Dermis blood vessel endothelial cell (primary cell): ENCODE measurements at regions not wholly inside any gene's neighbourhood (a gene's known extent, or its start where the extent isn't known, plus 50 kb on each side); places are given as distances from the start of the nearest gene placed in this dataset.
"Not testable (repeated sequence)": the region's sequence is repeated elsewhere in the genome, so short reads cannot be mapped to it uniquely, and the experiment has no call there.

Source experiments
- DNase-seq: peaks from one replicate; pipeline ENCODE4 v3.0.0; 2010

GRCh38 chr4:111930659-111931058, 214.6 kb upstream of the FAM241A start:
- DNase-seq, result no peak

GRCh38 chr4:111933703-111934102, 211.6 kb upstream of the FAM241A start:
- DNase-seq, result no peak

GRCh38 chr4:111934314-111934713, 210.9 kb upstream of the FAM241A start:
- no peak for DNase-seq

DNA sequence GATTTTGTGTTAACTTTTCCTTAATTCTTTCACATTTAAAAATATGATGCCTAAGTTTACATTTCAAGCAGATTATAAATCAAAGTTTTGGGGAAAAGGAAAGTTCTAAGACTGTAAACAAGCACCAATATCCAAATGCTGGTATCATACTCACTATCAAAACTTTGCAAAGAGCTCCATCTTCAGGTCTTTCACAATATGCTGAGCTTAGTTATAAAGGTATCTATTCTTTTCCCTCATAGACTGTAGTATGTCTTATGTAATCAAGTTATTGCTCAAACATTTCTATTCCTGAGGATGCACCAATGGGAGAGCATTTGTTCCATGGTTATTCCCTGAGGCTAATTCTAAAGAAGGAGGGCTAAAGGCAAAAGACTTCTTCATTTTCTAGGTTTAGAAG, 207.9 kb upstream of the FAM241A start:
- DNase-seq, result peak; percentile 30

GRCh38 chr4:111941957-111942356, 203.3 kb upstream of the FAM241A start:
- no peak for DNase-seq

GRCh38 chr4:111943796-111944203, 201.5 kb upstream of the FAM241A start:
- peak; percentile 52 for DNase-seq

- DNase-seq, result no peak
Measured at GRCh38 chr4:111945014-111945413, 200.2 kb upstream of the FAM241A start.

DNA sequence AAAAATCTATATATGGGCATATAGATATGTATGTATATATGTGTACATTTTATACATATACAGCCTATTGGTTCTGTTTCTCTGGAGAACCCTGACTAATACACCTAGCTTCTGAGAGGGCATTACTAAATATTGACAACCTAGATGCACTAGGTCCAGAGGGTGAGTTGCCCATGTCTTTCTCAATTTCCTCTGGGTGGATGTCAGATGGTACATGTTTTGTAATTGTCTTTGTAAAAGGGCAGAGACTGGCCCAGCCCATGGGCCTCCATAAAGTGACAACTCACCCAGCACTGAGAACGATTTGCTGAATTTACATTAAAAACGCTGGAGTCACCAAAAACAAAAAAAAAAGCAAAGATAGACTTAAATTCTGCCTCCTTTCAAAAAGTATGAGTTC, 198.5 kb upstream of the FAM241A start:
- no peak for DNase-seq

DNA sequence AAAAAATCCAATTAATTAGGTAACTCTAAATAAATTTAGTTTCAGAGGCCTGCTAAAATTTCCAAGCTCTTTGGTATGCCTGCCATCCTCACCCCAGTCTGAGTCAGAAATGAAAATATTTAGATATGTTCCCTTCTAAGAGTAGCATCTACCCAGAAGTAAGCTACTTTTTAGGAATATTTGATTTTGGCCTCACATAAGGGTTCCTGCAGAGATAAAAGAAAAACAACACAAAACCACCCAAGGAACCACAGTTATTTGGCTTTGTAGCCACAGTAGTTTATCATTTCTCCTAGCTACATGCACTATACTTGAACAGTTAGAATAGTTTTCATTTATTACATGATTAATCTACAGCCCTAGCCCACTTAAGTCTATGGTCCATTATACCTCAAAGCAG, 192.6 kb upstream of the FAM241A start:
- no peak for DNase-seq

DNA sequence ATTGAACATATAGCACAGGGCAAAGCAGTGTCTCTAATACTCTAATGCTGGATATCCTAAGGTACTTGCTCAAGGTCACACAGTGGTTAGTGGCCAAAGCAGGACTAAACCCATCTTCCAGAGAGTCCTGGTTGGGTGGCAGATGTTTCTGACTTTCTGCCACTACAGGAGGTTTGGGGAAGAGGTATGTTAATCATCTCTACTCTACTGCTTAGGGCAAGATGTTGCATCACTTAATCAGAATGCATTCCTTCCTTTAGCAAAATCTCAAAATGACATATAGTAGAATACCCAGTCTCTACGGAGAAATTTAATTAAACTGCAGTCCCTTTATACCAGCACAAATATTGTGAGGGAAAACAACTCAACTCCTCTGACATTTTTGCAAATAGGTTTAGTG, 190.7 kb upstream of the FAM241A start:
- no peak for DNase-seq

- no peak for DNase-seq
Measured at GRCh38 chr4:111955001-111955400, 190.3 kb upstream of the FAM241A start.

DNA sequence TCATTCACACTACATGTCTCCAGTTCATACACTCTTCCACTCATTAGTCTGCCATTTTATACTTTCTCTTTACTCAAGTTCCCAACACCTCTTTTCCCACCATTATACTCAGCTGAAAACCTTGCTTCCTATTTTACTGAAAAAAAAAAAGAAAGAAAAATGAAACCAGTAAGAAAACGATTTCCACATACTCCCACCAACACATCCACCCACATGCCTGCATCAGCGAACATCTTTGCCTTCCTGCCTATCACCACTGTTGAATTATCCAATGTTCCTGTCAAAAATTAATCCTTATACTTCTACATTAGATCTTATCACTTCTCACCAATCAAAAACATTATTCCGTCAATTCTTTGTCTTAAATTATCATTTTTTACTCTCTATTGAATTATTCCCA, 188.1 kb upstream of the FAM241A start:
- no peak for DNase-seq

DNA sequence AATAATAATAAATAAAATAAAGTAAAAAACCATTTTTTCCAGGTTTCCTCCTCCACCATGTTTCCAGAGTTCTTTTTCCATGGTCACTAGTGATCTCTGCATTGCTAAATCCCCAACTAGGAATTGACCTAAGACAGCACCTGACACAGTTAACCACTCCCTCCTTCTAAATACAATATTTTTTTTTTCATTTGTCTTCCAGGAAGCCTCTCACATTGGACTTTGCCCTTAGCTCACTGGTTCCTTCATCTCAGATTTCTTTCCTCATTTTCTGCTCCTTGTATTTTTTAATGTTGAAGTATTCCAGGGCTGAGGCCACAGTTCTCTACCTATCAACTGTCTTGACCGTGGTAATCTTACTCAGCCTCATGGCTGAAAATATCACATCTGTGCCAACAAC, 187.3 kb upstream of the FAM241A start:
- DNase-seq, result no peak

- DNase-seq, result peak; percentile 23
Measured at GRCh38 chr4:111959222-111959621, 186.0 kb upstream of the FAM241A start.

- DNase-seq, result peak; percentile 49
Measured at GRCh38 chr4:111960241-111960667, 185.0 kb upstream of the FAM241A start.

DNA sequence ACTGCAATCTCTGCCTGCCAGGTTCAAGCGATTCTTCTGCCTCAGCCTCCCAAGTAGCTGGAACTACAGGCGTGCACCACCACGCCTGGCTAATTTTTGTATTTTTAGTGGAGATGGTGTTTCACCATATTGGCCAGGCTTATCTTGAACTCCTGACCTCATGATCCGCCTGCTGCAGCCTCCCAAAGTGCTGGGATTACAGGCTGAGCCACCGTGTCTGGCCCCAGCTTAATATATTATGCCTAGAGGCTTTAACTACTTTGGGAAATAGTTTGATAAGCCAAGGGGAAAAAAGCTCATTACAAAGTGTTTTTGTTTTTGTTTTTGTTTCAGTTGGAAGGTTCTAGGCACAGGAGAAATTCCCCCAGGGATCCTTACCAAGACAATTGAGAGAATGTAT, 184.2 kb upstream of the FAM241A start:
- not testable (repeated sequence) for DNase-seq

- DNase-seq, result no peak
Measured at GRCh38 chr4:111961809-111962208, 183.4 kb upstream of the FAM241A start.

- DNase-seq, result no peak
Measured at GRCh38 chr4:111963158-111963700, 182.0 kb upstream of the FAM241A start.

DNA sequence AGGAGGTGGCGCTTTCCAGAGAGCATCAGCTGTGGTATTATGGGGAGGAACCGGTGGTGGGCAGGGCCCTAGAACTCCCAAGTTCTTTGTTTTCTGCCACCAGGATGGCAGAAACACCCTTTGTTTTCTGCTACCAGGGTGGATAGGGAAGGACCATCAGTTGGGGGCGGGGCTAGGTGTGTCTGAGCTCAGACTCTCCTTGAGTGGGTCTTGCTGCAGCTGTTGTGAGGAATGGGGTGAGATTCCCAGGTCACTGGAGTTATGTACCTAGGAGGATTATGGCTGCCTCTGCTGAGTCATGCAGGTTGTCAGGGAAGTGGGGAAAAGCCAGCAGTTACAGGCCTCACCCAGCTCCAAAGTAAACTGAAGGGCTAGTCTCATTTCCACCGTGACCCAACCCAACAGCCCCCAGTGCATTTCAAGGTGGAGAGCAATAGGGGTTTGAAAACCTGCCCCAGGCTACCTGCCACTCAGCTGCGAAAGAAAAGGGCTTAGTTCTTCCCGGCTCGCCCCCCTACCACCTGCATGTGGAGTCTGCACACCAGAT, 167.8 kb upstream of the FAM241A start:
- DNase-seq, result no peak

GRCh38 chr4:111979921-111980320, 165.3 kb upstream of the FAM241A start:
- DNase-seq, result no peak

DNA sequence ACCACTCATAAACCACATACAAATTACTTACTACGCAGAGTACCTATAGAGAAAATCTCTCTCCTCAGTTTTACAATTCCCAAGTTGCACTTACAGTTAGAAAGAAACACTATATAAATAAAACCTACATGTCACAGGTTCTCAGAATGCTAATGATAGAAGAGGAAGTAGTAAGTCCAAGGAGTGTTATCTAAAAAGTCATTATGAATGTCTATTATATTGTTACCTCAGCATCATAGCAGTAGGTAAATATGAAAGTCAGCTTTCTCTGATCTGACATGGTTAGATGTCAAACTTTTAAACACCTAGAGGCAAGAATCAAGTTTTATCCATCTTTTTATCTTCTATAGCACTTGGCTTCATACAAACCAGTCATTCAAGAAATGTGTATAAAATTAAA, 163.2 kb upstream of the FAM241A start:
- no peak for DNase-seq

GRCh38 chr4:111984169-111984819, 161.0 kb upstream of the FAM241A start:
- no peak for DNase-seq

GRCh38 chr4:111985426-111985825, 159.8 kb upstream of the FAM241A start:
- no peak for DNase-seq

DNA sequence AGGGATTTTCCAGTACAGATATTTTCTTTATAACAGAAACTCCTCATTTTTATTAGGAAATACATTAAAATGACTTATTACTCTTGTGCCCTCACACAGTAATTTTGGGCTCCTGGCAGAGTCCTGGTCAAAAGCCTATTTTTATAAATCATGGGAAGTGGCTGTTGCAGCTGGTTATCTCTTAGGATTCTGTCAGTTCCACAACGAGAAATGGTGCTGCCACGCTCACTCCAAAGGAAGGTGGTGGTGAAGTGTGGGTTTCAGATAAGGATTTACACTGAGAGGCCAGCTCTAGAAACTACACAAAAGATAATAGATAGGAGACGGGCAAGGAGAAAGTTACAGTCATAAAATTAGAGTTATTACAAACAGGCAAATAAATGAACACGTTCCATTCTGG, 159.2 kb upstream of the FAM241A start:
- no peak for DNase-seq

GRCh38 chr4:111988514-111988913, 156.7 kb upstream of the FAM241A start:
- no peak for DNase-seq
